DND-41 (cell line): ENCODE measurements at regions not wholly inside any gene's neighbourhood (a gene's known extent, or its start where the extent isn't known, plus 50 kb on each side); places are given as distances from the start of the nearest gene placed in this dataset.

ENCODE experiments used
- CTCF ChIP-seq: IDR thresholded peaks from 2 replicates; pipeline ENCODE4 v1.5.1; 2012; ENCODE audit warnings: borderline replicate concordance, low read length, moderate library complexity, mild to moderate bottlenecking; ENCODE audit not compliant: poor library complexity, severe bottlenecking; ENCODE audit errors: extremely low read depth
- EZH2 ChIP-seq: IDR thresholded peaks from 3 replicates; pipeline ENCODE4 v1.6.1; 2012; ENCODE audit warnings: borderline replicate concordance, low read depth, mild to moderate bottlenecking, moderate library complexity, low read length, inconsistent platforms; ENCODE audit not compliant: severe bottlenecking

GRCh38 chr5:67934976-67935375 lies 280.6 kb upstream of the PIK3R1 start:
- TF ChIP-seq CTCF (no peak), EZH2 (no peak)
